NB4 (cell line): ENCODE measurements at regions not wholly inside any gene's neighbourhood (a gene's known extent, or its start where the extent isn't known, plus 50 kb on each side); places are given as distances from the start of the nearest gene placed in this dataset.

ENCODE experiments used
- DNase-seq: peaks from one replicate; pipeline ENCODE4 v3.0.0; 2010; ENCODE audit warnings: low read depth
- H3K4me3 ChIP-seq: one replicate; pipeline ENCODE4 v1.5.1; 2011; ENCODE audit warnings: mild to moderate bottlenecking, low read depth, low read length, moderate library complexity
- CTCF ChIP-seq: IDR thresholded peaks from one replicate; pipeline ENCODE4 v1.5.1; 2012; ENCODE audit warnings: low read depth, low read length
- MAX ChIP-seq: IDR thresholded peaks from 2 replicates; pipeline ENCODE4 v1.6.1; 2011; ENCODE audit warnings: low read depth, low read length
- MYC ChIP-seq: IDR thresholded peaks from 2 replicates; pipeline ENCODE4 v1.6.1; 2011; ENCODE audit warnings: low read depth, low read length
- POLR2A ChIP-seq: IDR thresholded peaks from 2 replicates; pipeline ENCODE4 v1.6.1; 2011; ENCODE audit warnings: mild to moderate bottlenecking; ENCODE audit not compliant: insufficient read length; ENCODE audit errors: extremely low read depth

GRCh38 chr4:125658773-125659172, 344.0 kb downstream of the FAT4 start:
- no peak overlapping the region for H3K4me3 ChIP-seq
- no peak for DNase-seq
- TF ChIP-seq CTCF = no peak
- TF ChIP-seq MYC = no peak
- TF ChIP-seq POLR2A = no peak
- no peak for TF ChIP-seq MAX

GRCh38 chr4:125663896-125664767, 349.4 kb downstream of the FAT4 start:
- H3K4me3 ChIP-seq = no peak overlapping the region
- TF ChIP-seq CTCF = no peak
- TF ChIP-seq MYC = no peak
- no peak for TF ChIP-seq MAX
- TF ChIP-seq POLR2A = no peak
- no peak for DNase-seq

- no peak overlapping the region for H3K4me3 ChIP-seq
- DNase-seq = no peak
- TF ChIP-seq MYC = no peak
- no peak for TF ChIP-seq CTCF
- no peak for TF ChIP-seq MAX
- no peak for TF ChIP-seq POLR2A
These were observed 351.9 kb downstream of the FAT4 start for GRCh38 chr4:125666635-125667034.

- DNase-seq = no peak
- TF ChIP-seq POLR2A = no peak
- no peak for TF ChIP-seq CTCF
- no peak for TF ChIP-seq MYC
These were observed 361.4 kb downstream of the FAT4 start for GRCh38 chr4:125676156-125676555.

GRCh38 chr4:125676583-125676982, 361.8 kb downstream of the FAT4 start:
- no peak for DNase-seq
- no peak overlapping the region for H3K4me3 ChIP-seq
- no peak for TF ChIP-seq MAX
- TF ChIP-seq CTCF = no peak
- TF ChIP-seq POLR2A = no peak
- no peak for TF ChIP-seq MYC

More at GRCh38 chr4:125676156-125676555, 361.4 kb downstream of the FAT4 start:
- H3K4me3 ChIP-seq = no peak overlapping the region
